A673 (cell line): ENCODE measurements at regions not wholly inside any gene's neighbourhood (a gene's known extent, or its start where the extent isn't known, plus 50 kb on each side); places are given as distances from the start of the nearest gene placed in this dataset.

Experiments used
- BruUV-seq: library from RNA; stranded (reverse); fragments of 400-500 nt; replicated peaks from 2 replicates; lab custom pipeline; 2021; lab: Mats Ljungman, UMichigan
- CTCF ChIA-PET: fragments of 300-600 bp; sonication (Branson Sonifier 250); formaldehyde crosslinking; loops from one replicate; lab custom pipeline; 2022; ENCODE audit warnings: antibody characterized with exemption; lab: Charles Lee
- POLR2A ChIA-PET: fragments of 300-600 bp; sonication (Branson Sonifier 250); formaldehyde crosslinking; loops from one replicate; lab custom pipeline; 2022; ENCODE audit warnings: antibody characterized with exemption; ENCODE audit not compliant: low non-redundant PET; lab: Charles Lee
- DNase-seq: peaks from one replicate; pipeline ENCODE4 v3.0.0-alpha.2; 2015; ENCODE audit warnings: low spot score
- H3K27ac ChIP-seq: fragments of 200-600 bp; sonication (generic); 2 replicates; pipeline ENCODE4 v1.5.1; 2016; ENCODE audit warnings: mixed run types, low read depth, mild to moderate bottlenecking, mixed read lengths, antibody characterized with exemption, low read length; ENCODE audit not compliant: poor library complexity, severe bottlenecking
- H3K27me3 ChIP-seq: fragments of 200-600 bp; sonication (generic); replicated peaks from 2 replicates; pipeline ENCODE4 v1.6.1; 2017; ENCODE audit warnings: mixed run types, low read depth, mild to moderate bottlenecking, mixed read lengths, antibody characterized with exemption, low read length; ENCODE audit not compliant: insufficient read depth, poor library complexity
- H3K36me3 ChIP-seq: fragments of 200-600 bp; sonication (generic); 2 replicates; pipeline ENCODE4 v1.6.1; 2016; ENCODE audit warnings: mixed run types, mild to moderate bottlenecking, mixed read lengths, antibody characterized with exemption, low read length; ENCODE audit not compliant: insufficient read depth, poor library complexity, severe bottlenecking
- H3K4me1 ChIP-seq: fragments of 200-600 bp; sonication (generic); 2 replicates; pipeline ENCODE4 v1.6.1; 2017; ENCODE audit warnings: mixed run types, mild to moderate bottlenecking, mixed read lengths, antibody characterized with exemption, low read length; ENCODE audit not compliant: insufficient read depth, poor library complexity, severe bottlenecking
- H3K4me3 ChIP-seq: fragments of 200-600 bp; sonication (generic); 2 replicates; pipeline ENCODE4 v1.5.1; 2016; ENCODE audit warnings: low read depth, mixed run types, mild to moderate bottlenecking, mixed read lengths, low read length; ENCODE audit not compliant: poor library complexity, severe bottlenecking
- H3K9me3 ChIP-seq: fragments of 200-600 bp; sonication (generic); 2 replicates; pipeline ENCODE4 v1.6.1; 2016; ENCODE audit warnings: mixed run types, low read depth, mild to moderate bottlenecking, mixed read lengths, antibody characterized with exemption, low read length; ENCODE audit not compliant: poor library complexity, severe bottlenecking
- CTCF ChIP-seq: fragments of 300-800, 200-600 bp; sonication (generic); conservative IDR thresholded peaks from 2 replicates; pipeline ENCODE4 v1.5.1; 2017; ENCODE audit warnings: low read depth, mild to moderate bottlenecking, antibody characterized with exemption, low read length, moderate library complexity, mixed read lengths
- EZH2 ChIP-seq: fragments of 200-600 bp; sonication (generic); IDR thresholded peaks from 2 replicates; pipeline ENCODE4 v1.6.1; 2017; ENCODE audit warnings: borderline replicate concordance, low read depth, mild to moderate bottlenecking, mixed read lengths, antibody characterized with exemption, low read length; ENCODE audit not compliant: poor library complexity, severe bottlenecking
- intact Hi-C: fragments of 100-400 bp; cut with micrococcal nuclease; formaldehyde crosslinking; loops from one replicate; pipeline ENCODE4 v1.10.0; 2022; ENCODE audit not compliant: unreplicated experiment

DNA sequence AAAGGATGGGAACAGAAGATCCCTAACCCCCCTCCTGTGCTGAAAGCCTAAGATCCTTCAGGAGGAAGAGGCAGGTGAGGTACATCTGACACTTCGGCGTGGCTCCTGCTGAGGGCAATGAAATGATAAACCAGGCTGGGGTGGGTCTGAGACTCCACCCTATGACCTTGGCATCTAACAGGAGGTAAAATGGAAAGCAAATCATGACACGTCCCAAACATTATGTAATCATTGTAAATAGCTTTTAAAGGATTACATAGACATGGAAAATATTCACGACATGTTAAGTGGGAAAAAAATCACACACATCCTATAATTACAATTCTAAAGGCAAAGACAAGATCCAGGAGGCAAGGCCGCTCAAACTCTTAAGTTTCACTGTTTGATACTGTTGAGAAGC lies 70.5 kb downstream of the LINC01488 start:
- BruUV-seq = no TSS peak
- ChIA-PET POLR2A (no interaction called here), CTCF (no interaction called here)
- H3K9me3 ChIP-seq = peaks cover 14% of the 10 kb centered on the region
- H3K4me3 ChIP-seq = no peak overlapping the region
- intact Hi-C loops = no loop called here
- H3K27me3 ChIP-seq = no peaks in the 10 kb centered on the region
- no peak for DNase-seq
- H3K27ac ChIP-seq = no peak overlapping the region
- no peak for TF ChIP-seq CTCF
- TF ChIP-seq EZH2 = no peak
- no peaks in the 10 kb centered on the region for H3K36me3 ChIP-seq
- no peaks in the 10 kb centered on the region for H3K4me1 ChIP-seq

GRCh38 chr11:69552951-69553350 lies 71.5 kb downstream of the LINC01488 start:
- Histone ChIP-seq H3K4me1 (no peaks in the 10 kb centered on the region), H3K36me3 (no peaks in the 10 kb centered on the region), H3K27me3 (no peaks in the 10 kb centered on the region), H3K9me3 (peaks cover 14% of the 10 kb centered on the region), H3K27ac (no peak overlapping the region), H3K4me3 (no peak overlapping the region)
- TF ChIP-seq CTCF = no peak
- no peak for TF ChIP-seq EZH2
- POLR2A ChIA-PET = no interaction called here
- no TSS peak for BruUV-seq
- intact Hi-C loops = no loop called here
- DNase-seq = no peak
- CTCF ChIA-PET = no interaction called here

DNA sequence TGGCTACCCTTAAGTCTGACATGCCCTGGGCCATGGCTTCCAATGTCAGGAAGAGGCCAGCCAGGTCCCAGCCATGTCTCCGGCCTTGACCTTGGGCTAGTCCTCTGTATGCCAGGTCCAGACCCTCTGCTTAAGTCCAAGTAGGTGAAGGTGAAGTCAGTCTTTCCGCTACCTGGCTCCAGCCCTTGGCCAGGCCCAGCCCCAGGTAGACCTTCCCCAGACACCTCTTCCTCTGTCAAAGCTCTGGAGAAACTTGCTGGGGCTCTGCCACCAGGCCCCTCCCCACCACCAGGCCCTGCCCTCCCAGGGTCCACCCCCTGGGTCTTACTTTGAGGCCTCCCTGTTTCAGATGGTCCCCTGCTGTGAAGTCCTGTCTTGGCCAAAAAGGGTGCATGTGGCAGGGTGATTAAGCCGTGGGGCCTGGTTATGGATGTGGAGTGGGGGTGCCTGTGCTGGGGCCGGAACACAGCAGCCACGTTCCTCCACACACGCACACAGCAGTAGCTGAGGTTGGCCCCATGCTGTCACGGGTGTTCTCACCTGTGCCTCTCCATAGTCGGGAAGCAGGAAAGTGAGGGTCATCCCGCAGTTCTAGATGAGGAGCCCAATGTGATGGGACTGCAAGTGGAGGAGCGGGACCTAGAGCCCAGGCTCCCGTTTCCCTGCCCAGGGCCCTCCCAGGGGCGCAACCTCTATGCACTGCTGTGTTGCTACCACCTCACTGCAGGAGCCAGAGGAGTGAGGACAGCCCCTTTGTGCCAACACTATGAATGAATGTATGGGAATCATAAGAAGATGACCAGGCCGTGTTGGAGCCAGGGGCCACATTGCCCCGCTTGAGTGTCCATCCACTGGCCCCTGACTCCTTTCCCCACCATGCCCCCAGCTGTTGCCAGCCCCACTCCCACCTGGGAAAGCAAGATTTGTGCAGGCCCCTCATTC lies 72.2 kb downstream of the LINC01488 start:
- POLR2A ChIA-PET = no interaction called here
- TF ChIP-seq EZH2 = no peak
- TF ChIP-seq CTCF = no peak

More for the DNA sequence above, 72.2 kb downstream of the LINC01488 start:
- Histone ChIP-seq H3K27me3 (no peaks in the 10 kb centered on the region), H3K9me3 (peaks cover 14% of the 10 kb centered on the region), H3K4me3 (no peak overlapping the region), H3K27ac (no peak overlapping the region), H3K4me1 (no peaks in the 10 kb centered on the region), H3K36me3 (no peaks in the 10 kb centered on the region)
- no TSS peak for BruUV-seq
- CTCF ChIA-PET = no interaction called here
- intact Hi-C loops = no loop called here
- DNase-seq = no peak
